Stimulated activated CD4-positive, alpha-beta T cell treated with anti-CD3 and anti-CD28 coated beads, Interleukin-1b, Interleukin-23, amount 100 ng/mL, for 4 hours (primary cell): ENCODE measurements at regions not wholly inside any gene's neighbourhood (a gene's known extent, or its start where the extent isn't known, plus 50 kb on each side); places are given as distances from the start of the nearest gene placed in this dataset.
"Not testable (repeated sequence)": the region's sequence is repeated elsewhere in the genome, so short reads cannot be mapped to it uniquely, and the experiment has no call there.

ENCODE experiments used
- DNase-seq, 2 donors: peaks; one replicate each; pipeline ENCODE4 v3.0.0-alpha.2; 2020; ENCODE audit warnings: low read depth in 2 of 2

- no peak for DNase-seq
Measured at GRCh38 chr18:51330739-51331138, 133.3 kb upstream of the MEX3C start.

- DNase-seq, result no peak
Measured at GRCh38 chr18:51337406-51337805, 139.9 kb upstream of the MEX3C start.

- no peak for DNase-seq
Measured at GRCh38 chr18:51339856-51340255, 142.4 kb upstream of the MEX3C start.

- no peak for DNase-seq
Measured at GRCh38 chr18:51340332-51340731, 142.9 kb upstream of the MEX3C start.

- no peak for DNase-seq
Measured at GRCh38 chr18:51342815-51343214, 145.3 kb upstream of the MEX3C start.

- no peak for DNase-seq
Measured at GRCh38 chr18:51345848-51346391, 148.4 kb upstream of the MEX3C start.

GRCh38 chr18:51346404-51346803 is 148.9 kb upstream of the MEX3C start:
- no peak for DNase-seq

- DNase-seq, result no peak
Measured at GRCh38 chr18:51350081-51350480, 152.6 kb upstream of the MEX3C start.

- DNase-seq, result no peak
Measured at GRCh38 chr18:51355841-51356240, 158.4 kb upstream of the MEX3C start.

- not testable (repeated sequence) for DNase-seq
Measured at GRCh38 chr18:51360301-51360700, 162.8 kb upstream of the MEX3C start.

GRCh38 chr18:51361130-51361860 is 163.8 kb upstream of the MEX3C start:
- DNase-seq, result no peak

GRCh38 chr18:51363384-51363783 is 165.9 kb upstream of the MEX3C start:
- DNase-seq, result no peak

GRCh38 chr18:51370996-51371395 is 173.5 kb upstream of the MEX3C start:
- DNase-seq, result no peak

- no peak for DNase-seq
Measured at GRCh38 chr18:51371929-51372328, 174.4 kb upstream of the MEX3C start.

- no peak for DNase-seq
Measured at GRCh38 chr18:51382081-51382480, 184.6 kb upstream of the MEX3C start.

- no peak for DNase-seq
Measured at GRCh38 chr18:51383116-51383515, 185.6 kb upstream of the MEX3C start.

- no peak for DNase-seq
Measured at GRCh38 chr18:51383711-51384110, 186.2 kb upstream of the MEX3C start.

GRCh38 chr18:51385270-51385669 is 187.8 kb upstream of the MEX3C start:
- DNase-seq, result no peak

GRCh38 chr18:51390702-51391101 is 193.2 kb upstream of the MEX3C start:
- no peak for DNase-seq

- DNase-seq, result no peak
Measured at GRCh38 chr18:51391215-51391614, 193.7 kb upstream of the MEX3C start.

GRCh38 chr18:51391731-51392130 is 194.2 kb upstream of the MEX3C start:
- DNase-seq, result no peak

- no peak for DNase-seq
Measured at GRCh38 chr18:51397347-51397962, 200.0 kb upstream of the MEX3C start.

GRCh38 chr18:51398104-51398503 is 200.6 kb upstream of the MEX3C start:
- no peak for DNase-seq
